Testis (tissue), 2 donors: ENCODE measurements at regions not wholly inside any gene's neighbourhood (a gene's known extent, or its start where the extent isn't known, plus 50 kb on each side); places are given as distances from the start of the nearest gene placed in this dataset.

Source experiments
- CTCF ChIP-seq, 3 experiments: fragments of 450-650 bp in 2 of 3; fragments of 200-600 bp in 1 of 3; sonication (generic) in 1 of 3; IDR thresholded peaks; one replicate each; pipeline ENCODE4 v1.5.1; 2016 to 2019; ENCODE audit warnings: antibody characterized with exemption in 3 of 3, mild to moderate bottlenecking in 2 of 3, moderate library complexity in 1 of 3
- POLR2A ChIP-seq: fragments of 450-650 bp; IDR thresholded peaks from one replicate; pipeline ENCODE4 v1.6.1; 2017; ENCODE audit warnings: antibody characterized with exemption, mild to moderate bottlenecking, moderate library complexity

GRCh38 chr22:27475548-27475897 is 326.0 kb downstream of the MN1 start:
- TF ChIP-seq CTCF (IDR thresholded peaks at IDR 0.05), result no peak
- TF ChIP-seq POLR2A, result no peak
